ENCODE measurements at regions not wholly inside any gene's neighbourhood (a gene's known extent, or its start where the extent isn't known, plus 50 kb on each side); places are given as distances from the start of the nearest gene placed in this dataset.

DNA sequence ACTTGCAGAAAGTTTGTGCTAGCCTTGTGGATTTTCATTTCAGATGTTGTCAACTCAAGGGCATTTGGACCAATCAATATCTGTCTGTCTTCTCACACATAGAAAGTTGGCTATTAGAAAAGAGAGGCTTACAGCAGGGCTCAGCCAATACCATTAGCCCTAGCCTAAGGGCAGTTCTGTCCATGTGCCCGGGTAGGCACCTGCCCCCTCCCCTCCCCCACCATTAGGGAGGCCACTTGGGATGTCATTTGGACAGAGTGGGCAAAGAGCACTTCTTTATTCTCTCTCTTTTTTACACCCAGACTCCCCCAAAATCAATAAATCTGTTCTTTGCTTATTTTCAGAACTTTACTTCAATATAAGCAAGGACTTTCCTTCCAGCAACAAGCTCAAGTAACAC, 188.5 kb upstream of the MKI67 start:
- Histone ChIP-seq H2AFZ (ENCODE audit: low read depth, low read length) (no peak overlapping the region), H3F3A (ENCODE audit: insufficient read depth, low read length, poor library complexity, severe bottlenecking) (no peaks in the 10 kb centered on the region), H3K4me2 (ENCODE audit: low read length) (no peak overlapping the region), H4K20me1 (ENCODE audit: insufficient read depth) (no peaks in the 10 kb centered on the region), H3K27ac (ENCODE audit: low read length) (no peak overlapping the region), H3K9ac (ENCODE audit: low read length) (no peak overlapping the region), H3K36me3 (ENCODE audit: insufficient read depth, low read length) (no peaks in the 10 kb centered on the region), H3K27me3 (ENCODE audit: insufficient read depth, low read depth, low read length) (peaks cover 21% of the 10 kb centered on the region), H3K79me2 (replicated peaks; ENCODE audit: insufficient read depth, low read length) (no peaks in the 10 kb centered on the region), H3K4me3 (ENCODE audit: low read length) (no peak overlapping the region), H3K9me2 (ENCODE audit: insufficient read depth, low read length) (no peaks in the 10 kb centered on the region), H3K9me3 (ENCODE audit: low read length) (no peaks in the 10 kb centered on the region)
- TF ChIP-seq CTCF (IDR thresholded peaks at IDR 0.05; ENCODE audit: poor library complexity, severe bottlenecking) (no peak), POLR2AphosphoS5 (IDR thresholded peaks at IDR 0.05) (no peak), RAD21 (conservative IDR thresholded peaks at IDR 0.05) (no peak), SMC3 (conservative IDR thresholded peaks at IDR 0.05; ENCODE audit: poor library complexity) (no peak), TAF1 (IDR thresholded peaks at IDR 0.05; ENCODE audit: low read depth) (no peak), EP300 (conservative IDR thresholded peaks at IDR 0.05; ENCODE audit: poor library complexity, severe bottlenecking) (no peak), MXI1 (conservative IDR thresholded peaks at IDR 0.05; ENCODE audit: poor library complexity, severe bottlenecking) (no peak), EZH2 (IDR thresholded peaks at IDR 0.05; ENCODE audit: borderline replicate concordance, insufficient read depth, low read length, poor library complexity, severe bottlenecking) (no peak)
- TF ChIP-seq, protein P1, sequence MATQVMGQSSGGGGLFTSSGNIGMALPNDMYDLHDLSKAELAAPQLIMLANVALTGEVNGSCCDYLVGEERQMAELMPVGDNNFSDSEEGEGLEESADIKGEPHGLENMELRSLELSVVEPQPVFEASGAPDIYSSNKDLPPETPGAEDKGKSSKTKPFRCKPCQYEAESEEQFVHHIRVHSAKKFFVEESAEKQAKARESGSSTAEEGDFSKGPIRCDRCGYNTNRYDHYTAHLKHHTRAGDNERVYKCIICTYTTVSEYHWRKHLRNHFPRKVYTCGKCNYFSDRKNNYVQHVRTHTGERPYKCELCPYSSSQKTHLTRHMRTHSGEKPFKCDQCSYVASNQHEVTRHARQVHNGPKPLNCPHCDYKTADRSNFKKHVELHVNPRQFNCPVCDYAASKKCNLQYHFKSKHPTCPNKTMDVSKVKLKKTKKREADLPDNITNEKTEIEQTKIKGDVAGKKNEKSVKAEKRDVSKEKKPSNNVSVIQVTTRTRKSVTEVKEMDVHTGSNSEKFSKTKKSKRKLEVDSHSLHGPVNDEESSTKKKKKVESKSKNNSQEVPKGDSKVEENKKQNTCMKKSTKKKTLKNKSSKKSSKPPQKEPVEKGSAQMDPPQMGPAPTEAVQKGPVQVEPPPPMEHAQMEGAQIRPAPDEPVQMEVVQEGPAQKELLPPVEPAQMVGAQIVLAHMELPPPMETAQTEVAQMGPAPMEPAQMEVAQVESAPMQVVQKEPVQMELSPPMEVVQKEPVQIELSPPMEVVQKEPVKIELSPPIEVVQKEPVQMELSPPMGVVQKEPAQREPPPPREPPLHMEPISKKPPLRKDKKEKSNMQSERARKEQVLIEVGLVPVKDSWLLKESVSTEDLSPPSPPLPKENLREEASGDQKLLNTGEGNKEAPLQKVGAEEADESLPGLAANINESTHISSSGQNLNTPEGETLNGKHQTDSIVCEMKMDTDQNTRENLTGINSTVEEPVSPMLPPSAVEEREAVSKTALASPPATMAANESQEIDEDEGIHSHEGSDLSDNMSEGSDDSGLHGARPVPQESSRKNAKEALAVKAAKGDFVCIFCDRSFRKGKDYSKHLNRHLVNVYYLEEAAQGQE (IDR thresholded peaks at IDR 0.05; ENCODE audit: borderline replicate concordance): no peak

DNA sequence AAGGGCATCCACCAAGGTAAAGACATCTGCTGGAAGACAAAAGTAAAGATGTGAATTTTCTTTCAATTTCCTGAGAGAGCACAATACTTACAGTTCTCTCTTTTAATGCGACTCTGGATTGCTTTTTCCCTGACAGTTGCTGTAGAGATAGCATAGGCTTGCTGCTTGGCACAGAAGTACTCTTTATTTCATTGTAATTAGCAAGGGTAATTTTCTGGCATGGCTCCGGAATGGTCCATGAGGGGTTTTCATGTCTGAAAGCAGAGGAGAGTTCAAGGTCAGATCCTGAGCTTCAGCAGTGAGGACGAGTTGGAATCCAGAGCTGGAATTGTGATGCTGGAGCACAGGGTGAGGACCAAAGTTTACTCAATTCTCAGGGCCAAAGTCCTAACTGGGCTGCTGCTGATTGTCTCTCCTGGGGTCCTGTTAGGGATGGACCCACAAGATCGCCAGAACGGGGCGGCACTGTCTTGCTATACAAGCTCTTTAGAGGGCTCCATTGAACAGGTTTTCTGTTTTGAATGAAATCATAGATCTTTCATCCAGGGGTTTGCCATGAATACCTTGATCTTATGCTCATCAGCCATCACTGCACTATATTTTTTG, 190.0 kb upstream of the MKI67 start:
- no peaks in the 10 kb centered on the region for H3K36me3 ChIP-seq (ENCODE audit: insufficient read depth, low read length)
- no peaks in the 10 kb centered on the region for H4K20me1 ChIP-seq (ENCODE audit: insufficient read depth)
- no peak overlapping the region for H3K27ac ChIP-seq (ENCODE audit: low read length)
- H3K4me2 ChIP-seq (ENCODE audit: low read length): no peak overlapping the region
- no peaks in the 10 kb centered on the region for H3K9me3 ChIP-seq (ENCODE audit: low read length)
- H3K9me2 ChIP-seq (ENCODE audit: insufficient read depth, low read length): no peaks in the 10 kb centered on the region
- no peaks in the 10 kb centered on the region for H3F3A ChIP-seq (ENCODE audit: insufficient read depth, low read length, poor library complexity, severe bottlenecking)
- H3K9ac ChIP-seq (ENCODE audit: low read length): no peak overlapping the region
- TF ChIP-seq RAD21 (conservative IDR thresholded peaks at IDR 0.05): no peak
- TF ChIP-seq SMC3 (conservative IDR thresholded peaks at IDR 0.05; ENCODE audit: poor library complexity): no peak
- no peak for TF ChIP-seq TAF1 (IDR thresholded peaks at IDR 0.05; ENCODE audit: low read depth)
- no peak overlapping the region for H2AFZ ChIP-seq (ENCODE audit: low read depth, low read length)
- peaks cover 9% of the 10 kb centered on the region for H3K27me3 ChIP-seq (ENCODE audit: insufficient read depth, low read depth, low read length)
- no peak overlapping the region for H3K4me3 ChIP-seq (ENCODE audit: low read length)
- H3K79me2 ChIP-seq (replicated peaks; ENCODE audit: insufficient read depth, low read length): no peaks in the 10 kb centered on the region
